ENCODE measurements at regions not wholly inside any gene's neighbourhood (a gene's known extent, or its start where the extent isn't known, plus 50 kb on each side); places are given as distances from the start of the nearest gene placed in this dataset.

DNA sequence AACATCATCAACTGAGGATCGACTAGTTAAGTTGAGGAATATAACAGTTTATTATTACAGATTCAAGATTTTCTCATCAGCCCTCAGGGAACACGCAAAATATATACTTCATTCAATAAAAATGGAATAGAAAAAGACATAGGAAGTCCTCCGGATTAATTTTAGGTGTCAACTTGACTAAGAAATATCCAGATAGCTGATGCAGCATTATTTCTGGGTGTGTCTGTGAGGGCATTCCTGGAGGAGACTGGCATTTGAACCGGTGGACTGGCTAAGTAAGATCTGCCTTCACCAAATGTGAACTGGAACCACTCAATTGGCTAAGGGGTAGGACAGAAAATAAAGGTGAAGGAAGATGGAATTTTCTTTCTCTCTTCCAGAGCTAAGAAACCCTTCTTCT lies 845.3 kb downstream of the SOCS6 start:
- FAIRE-seq (no peak), DNase-seq (no peak)
- TF ChIP-seq, protein P1, sequence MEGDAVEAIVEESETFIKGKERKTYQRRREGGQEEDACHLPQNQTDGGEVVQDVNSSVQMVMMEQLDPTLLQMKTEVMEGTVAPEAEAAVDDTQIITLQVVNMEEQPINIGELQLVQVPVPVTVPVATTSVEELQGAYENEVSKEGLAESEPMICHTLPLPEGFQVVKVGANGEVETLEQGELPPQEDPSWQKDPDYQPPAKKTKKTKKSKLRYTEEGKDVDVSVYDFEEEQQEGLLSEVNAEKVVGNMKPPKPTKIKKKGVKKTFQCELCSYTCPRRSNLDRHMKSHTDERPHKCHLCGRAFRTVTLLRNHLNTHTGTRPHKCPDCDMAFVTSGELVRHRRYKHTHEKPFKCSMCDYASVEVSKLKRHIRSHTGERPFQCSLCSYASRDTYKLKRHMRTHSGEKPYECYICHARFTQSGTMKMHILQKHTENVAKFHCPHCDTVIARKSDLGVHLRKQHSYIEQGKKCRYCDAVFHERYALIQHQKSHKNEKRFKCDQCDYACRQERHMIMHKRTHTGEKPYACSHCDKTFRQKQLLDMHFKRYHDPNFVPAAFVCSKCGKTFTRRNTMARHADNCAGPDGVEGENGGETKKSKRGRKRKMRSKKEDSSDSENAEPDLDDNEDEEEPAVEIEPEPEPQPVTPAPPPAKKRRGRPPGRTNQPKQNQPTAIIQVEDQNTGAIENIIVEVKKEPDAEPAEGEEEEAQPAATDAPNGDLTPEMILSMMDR (IDR thresholded peaks at IDR 0.05; ENCODE audit: borderline replicate concordance, extremely low read depth, insufficient read depth) = no peak
- Histone ChIP-seq H3K9ac (ENCODE audit: low read length in 3 of 3) (no peak overlapping the region), H3K9me3 (ENCODE audit: control insufficient read depth in 2 of 3, insufficient read depth in 1 of 3, low read length in 3 of 3) (no peaks in the 10 kb centered on the region), H3K27me3 (ENCODE audit: control insufficient read depth, insufficient read depth, low read length) (no peaks in the 10 kb centered on the region), H3K4me3 (ENCODE audit: low read length in 3 of 3) (no peak overlapping the region), H3K36me3 (ENCODE audit: control insufficient read depth in 2 of 3, insufficient read depth in 3 of 3, low read length in 3 of 3) (no peaks in the 10 kb centered on the region), H3K4me1 (ENCODE audit: control insufficient read depth in 2 of 3, insufficient read depth in 2 of 3, low read depth in 1 of 3, low read length in 3 of 3) (no peaks in the 10 kb centered on the region), H3K27ac (ENCODE audit: low read depth in 2 of 2, low read length in 2 of 2) (no peak overlapping the region)
- intact Hi-C loops (cut with DNase I) = no loop called here

DNA sequence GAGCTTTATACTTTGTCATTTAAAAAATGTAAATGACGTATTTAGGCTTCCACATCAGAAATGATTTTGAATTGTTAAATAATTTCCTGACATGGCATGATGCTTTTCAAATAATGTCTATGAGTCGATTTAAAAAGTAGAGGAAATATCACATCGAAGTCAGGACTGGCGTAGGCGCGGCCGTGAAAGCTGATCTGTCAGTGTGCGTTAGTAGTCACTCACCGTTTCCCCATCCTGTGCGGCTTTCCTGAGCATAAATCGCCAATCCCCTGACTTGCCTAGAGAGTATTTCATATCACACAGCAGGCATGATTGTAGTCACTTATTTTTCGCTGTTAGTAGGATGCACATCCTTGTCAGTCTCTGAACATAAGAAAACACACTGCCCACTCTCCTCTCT lies 843.1 kb downstream of the SOCS6 start:
- Histone ChIP-seq H3K36me3 (ENCODE audit: control insufficient read depth in 2 of 3, insufficient read depth in 3 of 3, low read length in 3 of 3) (no peaks in the 10 kb centered on the region), H3K4me1 (ENCODE audit: control insufficient read depth in 2 of 3, insufficient read depth in 2 of 3, low read depth in 1 of 3, low read length in 3 of 3) (no peaks in the 10 kb centered on the region), H3K27ac (ENCODE audit: low read depth in 2 of 2, low read length in 2 of 2) (no peak overlapping the region), H3K4me3 (ENCODE audit: low read length in 3 of 3) (no peak overlapping the region), H3K9ac (ENCODE audit: low read length in 3 of 3) (no peak overlapping the region), H3K27me3 (ENCODE audit: control insufficient read depth, insufficient read depth, low read length) (no peaks in the 10 kb centered on the region), H3K9me3 (ENCODE audit: control insufficient read depth in 2 of 3, insufficient read depth in 1 of 3, low read length in 3 of 3) (no peaks in the 10 kb centered on the region)
- FAIRE-seq (no peak), DNase-seq (no peak)
- intact Hi-C loops (cut with DNase I) = no loop called here
- TF ChIP-seq, protein P1 (IDR thresholded peaks at IDR 0.05; ENCODE audit: borderline replicate concordance, extremely low read depth, insufficient read depth) = no peak

DNA sequence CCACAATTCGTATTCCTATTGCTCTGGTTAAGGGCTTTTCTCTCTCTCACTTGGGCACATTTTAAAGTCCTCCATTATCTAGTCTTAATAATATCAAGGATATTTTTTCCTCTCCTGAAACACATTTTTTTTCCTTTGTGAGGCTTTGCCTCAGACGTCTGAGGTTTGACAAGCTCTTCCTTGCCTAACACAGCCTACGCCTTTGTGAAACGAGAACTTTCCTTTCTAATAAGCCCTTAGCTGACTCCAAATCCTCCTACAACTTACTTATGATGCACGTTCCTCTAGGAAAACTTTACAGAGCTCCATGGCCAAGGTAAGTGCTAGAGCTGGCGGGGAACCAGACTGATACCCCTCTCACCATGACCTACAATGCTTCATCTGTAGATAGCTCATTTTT lies 841.5 kb downstream of the SOCS6 start:
- Histone ChIP-seq H3K4me3 (ENCODE audit: low read length in 3 of 3) (no peak overlapping the region), H3K9me3 (ENCODE audit: control insufficient read depth in 2 of 3, insufficient read depth in 1 of 3, low read length in 3 of 3) (no peaks in the 10 kb centered on the region), H3K27ac (ENCODE audit: low read depth in 2 of 2, low read length in 2 of 2) (no peak overlapping the region), H3K36me3 (ENCODE audit: control insufficient read depth in 2 of 3, insufficient read depth in 3 of 3, low read length in 3 of 3) (no peaks in the 10 kb centered on the region), H3K9ac (ENCODE audit: low read length in 3 of 3) (no peak overlapping the region), H3K27me3 (ENCODE audit: control insufficient read depth, insufficient read depth, low read length) (no peaks in the 10 kb centered on the region), H3K4me1 (ENCODE audit: control insufficient read depth in 2 of 3, insufficient read depth in 2 of 3, low read depth in 1 of 3, low read length in 3 of 3) (no peaks in the 10 kb centered on the region)
- TF ChIP-seq, protein P1 (IDR thresholded peaks at IDR 0.05; ENCODE audit: borderline replicate concordance, extremely low read depth, insufficient read depth) = no peak
- intact Hi-C loops (cut with DNase I) = no loop called here
- no peak for FAIRE-seq
- DNase-seq = no peak

DNA sequence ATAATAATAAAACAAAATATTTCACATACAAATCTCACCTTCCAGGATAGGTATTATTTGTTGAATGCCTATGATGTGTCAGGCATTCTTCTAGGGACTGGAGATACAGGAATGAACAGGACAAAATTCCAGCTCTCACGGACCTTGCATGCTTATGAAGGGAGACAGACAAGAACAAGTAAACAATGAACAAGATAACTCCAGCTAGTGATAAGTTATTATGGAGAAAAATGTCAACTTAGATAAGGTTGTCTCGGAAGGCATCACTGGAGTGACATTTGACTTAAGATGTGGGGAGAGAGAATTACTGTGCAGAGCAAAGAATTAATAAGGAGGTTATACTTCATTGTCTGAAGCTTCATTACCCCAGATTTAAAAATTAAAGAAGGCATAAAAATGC lies 836.7 kb downstream of the SOCS6 start:
- intact Hi-C loops (cut with DNase I) = no loop called here
- Histone ChIP-seq H3K27me3 (ENCODE audit: control insufficient read depth, insufficient read depth, low read length) (no peaks in the 10 kb centered on the region), H3K9ac (ENCODE audit: low read length in 3 of 3) (no peak overlapping the region), H3K9me3 (ENCODE audit: control insufficient read depth in 2 of 3, insufficient read depth in 1 of 3, low read length in 3 of 3) (peaks cover 0 to 6% (median 0%) of the 10 kb centered on the region in 3 donors), H3K27ac (ENCODE audit: low read depth in 2 of 2, low read length in 2 of 2) (no peak overlapping the region), H3K4me3 (ENCODE audit: low read length in 3 of 3) (no peak overlapping the region), H3K36me3 (ENCODE audit: control insufficient read depth in 2 of 3, insufficient read depth in 3 of 3, low read length in 3 of 3) (no peaks in the 10 kb centered on the region), H3K4me1 (ENCODE audit: control insufficient read depth in 2 of 3, insufficient read depth in 2 of 3, low read depth in 1 of 3, low read length in 3 of 3) (no peaks in the 10 kb centered on the region)
- FAIRE-seq (no peak), DNase-seq (no peak)
- TF ChIP-seq, protein P1 (IDR thresholded peaks at IDR 0.05; ENCODE audit: borderline replicate concordance, extremely low read depth, insufficient read depth) = no peak
